ACC112 (cell line): ENCODE measurements at regions not wholly inside any gene's neighbourhood (a gene's known extent, or its start where the extent isn't known, plus 50 kb on each side); places are given as distances from the start of the nearest gene placed in this dataset.
"Not testable (repeated sequence)": the region's sequence is repeated elsewhere in the genome, so short reads cannot be mapped to it uniquely, and the experiment has no call there.

Experiments
- H2AFZ ChIP-seq: fragments of 200-600 bp; sonication (generic); one replicate; pipeline ENCODE4 v1.6.0; 2017; ENCODE audit warnings: antibody characterized with exemption, low read length; ENCODE audit not compliant: unreplicated experiment
- H3K27ac ChIP-seq: fragments of 200-600 bp; sonication (generic); 2 replicates; pipeline ENCODE4 v1.5.1; 2014; ENCODE audit warnings: low read depth, mild to moderate bottlenecking, antibody characterized with exemption, low read length, moderate library complexity
- H3K27me3 ChIP-seq: fragments of 200-600 bp; sonication (generic); 2 replicates; pipeline ENCODE4 v1.6.1; 2014; ENCODE audit warnings: mild to moderate bottlenecking, antibody characterized with exemption, low read length, moderate library complexity, mixed read lengths; ENCODE audit not compliant: insufficient read depth
- H3K36me3 ChIP-seq: fragments of 200-600 bp; sonication (generic); 2 replicates; pipeline ENCODE4 v1.6.1; 2016; ENCODE audit warnings: mild to moderate bottlenecking, antibody characterized with exemption, low read length, moderate library complexity, mixed read lengths; ENCODE audit not compliant: insufficient read depth
- H3K4me1 ChIP-seq: fragments of 200-600 bp; sonication (generic); one replicate; pipeline ENCODE4 v1.6.1; 2016; ENCODE audit warnings: low read length, mixed read lengths; ENCODE audit not compliant: insufficient read depth, unreplicated experiment, control insufficient read depth
- H3K4me3 ChIP-seq: fragments of 200-600 bp; sonication (generic); 2 replicates; pipeline ENCODE4 v1.5.1; 2014; ENCODE audit warnings: mild to moderate bottlenecking, low read depth, low read length
- H3K79me2 ChIP-seq: fragments of 200-600 bp; sonication (generic); one replicate; pipeline ENCODE4 v1.6.0; 2016; ENCODE audit warnings: low read length; ENCODE audit not compliant: control insufficient read depth, unreplicated experiment, insufficient read depth

DNA sequence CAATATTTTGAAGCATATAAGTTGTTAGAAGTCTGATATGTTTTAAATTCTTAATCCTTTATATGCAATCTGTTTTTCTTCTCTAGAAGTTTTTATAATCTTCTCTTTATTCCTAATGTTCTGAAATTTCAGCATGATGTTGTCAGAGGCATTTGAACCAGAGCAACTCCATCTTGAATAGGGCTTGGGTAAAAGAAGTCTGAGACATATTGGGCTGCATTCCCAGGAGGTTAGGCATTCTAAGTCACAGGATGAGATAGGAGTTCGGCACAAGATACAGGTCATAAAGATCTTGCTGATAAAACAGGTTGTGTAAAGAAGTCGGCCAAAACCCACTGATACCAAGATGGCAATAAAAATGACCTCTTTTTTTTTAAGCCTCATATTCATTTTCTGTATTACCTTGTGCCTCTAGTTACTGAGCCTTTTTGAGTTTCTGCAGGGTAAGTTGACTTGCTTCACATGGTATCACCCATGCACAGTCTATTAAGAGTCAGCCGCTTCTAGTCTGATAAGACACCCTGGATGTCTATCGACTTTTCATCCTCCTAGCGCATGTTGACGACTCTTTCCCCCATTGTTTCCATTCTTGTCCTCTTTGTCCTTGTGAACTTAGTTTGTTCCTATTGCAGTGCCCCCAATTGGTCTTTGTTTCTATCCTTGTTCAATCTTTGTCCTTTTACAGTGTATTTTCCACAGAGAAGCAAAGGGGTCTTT lies 80.8 kb upstream of the RNU6-1 start:
- H3K4me1 ChIP-seq, result no peaks in the 10 kb centered on the region
- no peak overlapping the region for H3K27ac ChIP-seq
- H3K27me3 ChIP-seq, result no peaks in the 10 kb centered on the region
- no peaks in the 10 kb centered on the region for H3K79me2 ChIP-seq
- H3K36me3 ChIP-seq, result no peaks in the 10 kb centered on the region
- H2AFZ ChIP-seq, result no peak overlapping the region
- H3K4me3 ChIP-seq, result no peak overlapping the region

DNA sequence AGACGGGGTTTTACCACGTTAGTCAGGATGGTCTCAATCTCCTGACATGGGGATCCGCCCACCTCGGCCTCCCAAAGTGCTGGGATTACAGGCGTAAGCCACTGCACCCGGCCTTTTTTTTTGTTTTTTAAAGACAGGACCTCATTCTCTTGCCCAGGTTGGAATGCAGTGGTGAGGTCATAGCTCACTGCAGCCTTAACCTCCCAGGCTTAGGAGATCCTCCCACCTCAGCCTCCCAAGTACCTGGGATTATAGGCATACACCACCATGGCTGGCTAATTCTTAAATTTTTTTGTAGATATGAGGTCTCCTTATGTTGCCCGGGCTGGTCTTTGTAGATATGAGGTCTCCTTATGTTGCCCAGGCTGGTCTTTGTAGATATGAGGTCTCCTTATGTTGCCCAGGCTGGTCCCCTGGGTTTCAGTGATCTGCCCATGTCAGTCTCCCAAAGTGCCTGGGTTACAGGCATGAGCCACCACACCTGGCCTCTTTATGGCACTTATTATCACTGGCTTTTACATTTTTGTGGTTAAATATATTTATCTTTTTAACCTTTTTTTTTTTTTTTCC lies 82.3 kb upstream of the RNU6-1 start:
- Histone ChIP-seq H3K4me1 (no peaks in the 10 kb centered on the region), H2AFZ (no peak overlapping the region), H3K27ac (no peak overlapping the region), H3K36me3 (no peaks in the 10 kb centered on the region), H3K4me3 (no peak overlapping the region), H3K79me2 (no peaks in the 10 kb centered on the region), H3K27me3 (no peaks in the 10 kb centered on the region)

GRCh38 chr15:67922971-67923945 lies 83.4 kb upstream of the RNU6-1 start:
- Histone ChIP-seq H2AFZ (no peak overlapping the region), H3K27me3 (no peaks in the 10 kb centered on the region), H3K4me3 (no peak overlapping the region), H3K4me1 (peaks cover 6% of the 10 kb centered on the region), H3K36me3 (no peaks in the 10 kb centered on the region), H3K79me2 (no peaks in the 10 kb centered on the region), H3K27ac (no peak overlapping the region)

GRCh38 chr15:67924359-67924974 lies 84.6 kb upstream of the RNU6-1 start:
- H3K79me2 ChIP-seq, result no peaks in the 10 kb centered on the region
- H3K27me3 ChIP-seq, result no peaks in the 10 kb centered on the region
- H3K27ac ChIP-seq, result no peak overlapping the region
- H3K4me3 ChIP-seq, result no peak overlapping the region
- H3K4me1 ChIP-seq, result peaks cover 6% of the 10 kb centered on the region
- no peaks in the 10 kb centered on the region for H3K36me3 ChIP-seq
- no peak overlapping the region for H2AFZ ChIP-seq

DNA sequence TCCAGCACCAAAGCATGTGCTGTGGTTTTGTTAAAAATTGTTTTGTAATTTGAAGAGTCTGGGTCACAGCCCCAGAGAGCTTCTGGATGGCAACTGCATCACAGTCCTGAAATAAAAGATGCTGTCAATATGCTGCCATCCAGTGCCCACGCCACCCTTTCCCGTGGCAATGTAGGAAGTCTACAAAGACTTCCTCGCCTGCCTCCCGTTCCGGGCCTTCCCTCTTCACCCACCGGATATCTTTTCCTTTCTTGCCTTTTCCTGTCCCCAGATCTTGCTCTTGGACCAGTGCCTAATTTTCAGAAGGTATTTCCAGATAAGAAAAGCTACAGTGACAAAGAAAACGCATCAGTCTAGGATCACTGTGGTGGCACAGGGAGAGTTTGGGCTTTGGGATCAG lies 85.3 kb upstream of the RNU6-1 start:
- Histone ChIP-seq H3K27ac (no peak overlapping the region), H2AFZ (no peak overlapping the region)

GRCh38 chr15:67927501-67928168 lies 87.8 kb upstream of the RNU6-1 start:
- Histone ChIP-seq H3K36me3 (no peaks in the 10 kb centered on the region), H3K27ac (no peak overlapping the region), H3K27me3 (no peaks in the 10 kb centered on the region), H3K79me2 (no peaks in the 10 kb centered on the region), H3K4me1 (peaks cover 6% of the 10 kb centered on the region), H3K4me3 (no peak overlapping the region), H2AFZ (no peak overlapping the region)

More for the DNA sequence above, 85.3 kb upstream of the RNU6-1 start:
- no peaks in the 10 kb centered on the region for H3K36me3 ChIP-seq
- no peak overlapping the region for H3K4me3 ChIP-seq
- no peaks in the 10 kb centered on the region for H3K27me3 ChIP-seq
- no peaks in the 10 kb centered on the region for H3K79me2 ChIP-seq
- H3K4me1 ChIP-seq, result peaks cover 6% of the 10 kb centered on the region

- Histone ChIP-seq H3K4me1 (peaks cover 6% of the 10 kb centered on the region), H3K79me2 (no peaks in the 10 kb centered on the region)
Measured at GRCh38 chr15:67928666-67929065, 88.8 kb upstream of the RNU6-1 start.

GRCh38 chr15:67930720-67931119 lies 90.9 kb upstream of the RNU6-1 start:
- Histone ChIP-seq H3K4me3 (no peak overlapping the region), H3K36me3 (no peaks in the 10 kb centered on the region), H3K27me3 (no peaks in the 10 kb centered on the region), H3K4me1 (peaks cover 6% of the 10 kb centered on the region), H3K79me2 (no peaks in the 10 kb centered on the region), H3K27ac (no peak overlapping the region), H2AFZ (no peak overlapping the region)

More at GRCh38 chr15:67928666-67929065, 88.8 kb upstream of the RNU6-1 start:
- H3K27me3 ChIP-seq, result no peaks in the 10 kb centered on the region
- no peak overlapping the region for H2AFZ ChIP-seq
- H3K4me3 ChIP-seq, result no peak overlapping the region
- H3K36me3 ChIP-seq, result no peaks in the 10 kb centered on the region
- H3K27ac ChIP-seq, result no peak overlapping the region

DNA sequence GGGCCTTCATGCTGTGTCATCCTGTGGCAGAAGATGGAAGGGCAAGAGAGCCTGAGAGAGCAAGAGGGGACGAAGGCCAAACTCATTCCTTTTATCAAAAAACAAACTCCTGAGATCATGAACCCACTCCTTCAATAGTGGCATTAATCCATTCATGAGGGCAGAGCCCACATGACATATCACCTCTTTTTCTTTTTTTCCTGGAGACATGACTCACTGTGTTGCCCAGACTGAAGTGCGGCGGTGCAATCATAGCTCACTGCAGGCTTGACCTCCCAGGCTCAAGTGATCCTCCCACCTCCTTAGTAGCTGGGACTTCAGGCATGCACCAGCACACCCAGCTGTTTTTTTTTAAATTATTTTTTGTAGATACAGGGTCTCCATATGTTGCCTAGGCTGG lies 92.0 kb upstream of the RNU6-1 start:
- Histone ChIP-seq H3K36me3 (no peaks in the 10 kb centered on the region), H3K4me1 (peaks cover 6% of the 10 kb centered on the region), H3K27ac (no peak overlapping the region), H3K4me3 (no peak overlapping the region), H2AFZ (no peak overlapping the region), H3K27me3 (no peaks in the 10 kb centered on the region), H3K79me2 (no peaks in the 10 kb centered on the region)

GRCh38 chr15:67934126-67934525 lies 94.3 kb upstream of the RNU6-1 start:
- not testable (repeated sequence) for H3K36me3 ChIP-seq, H3K27me3 ChIP-seq, H2AFZ ChIP-seq, H3K4me3 ChIP-seq, H3K27ac ChIP-seq, H3K79me2 ChIP-seq, H3K4me1 ChIP-seq
